GM23248 (cell line): ENCODE measurements at regions not wholly inside any gene's neighbourhood (a gene's known extent, or its start where the extent isn't known, plus 50 kb on each side); places are given as distances from the start of the nearest gene placed in this dataset.

Experiments used
- EZH2 ChIP-seq: fragments of 200-600 bp; sonication (generic); IDR thresholded peaks from 2 replicates; pipeline ENCODE4 v1.6.1; 2018; ENCODE audit warnings: antibody characterized with exemption, mild to moderate bottlenecking; ENCODE audit not compliant: insufficient read depth, poor library complexity, severe bottlenecking
- EZH2phosphoT487 ChIP-seq: fragments of 200-600 bp; sonication (generic); IDR thresholded peaks from 2 replicates; pipeline ENCODE4 v1.6.1; 2018; ENCODE audit warnings: antibody characterized with exemption, moderate library complexity, mild to moderate bottlenecking, low read depth; ENCODE audit not compliant: insufficient read depth

DNA sequence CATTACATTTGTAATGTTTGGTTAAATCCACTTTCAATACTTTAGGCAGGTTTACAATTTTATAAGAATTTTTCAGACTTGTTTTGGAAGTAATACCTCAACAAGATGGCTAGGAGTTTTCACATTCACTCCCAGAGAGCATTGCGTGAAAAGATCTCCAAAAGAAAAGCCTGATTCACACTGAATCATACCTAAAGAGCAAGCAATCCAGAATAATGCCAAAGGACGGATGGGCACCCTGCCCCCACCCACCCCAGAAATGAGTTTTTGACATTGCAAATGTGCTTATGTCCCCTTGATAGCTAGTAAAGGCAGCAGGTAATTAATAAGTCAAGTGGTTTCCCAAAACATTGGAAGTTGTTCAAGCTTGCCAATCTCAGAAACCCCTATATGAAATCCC is 557.7 kb upstream of the TENM3 start:
- no peak for TF ChIP-seq EZH2
- no peak for TF ChIP-seq EZH2phosphoT487
